ENCODE measurements at regions not wholly inside any gene's neighbourhood (a gene's known extent, or its start where the extent isn't known, plus 50 kb on each side); places are given as distances from the start of the nearest gene placed in this dataset.

GRCh38 chr10:112094984-112095383, 88.6 kb downstream of the GPAM start:
- intact Hi-C loops (cut with micrococcal nuclease), result no loop called here

GRCh38 chr10:112095731-112096130, 87.8 kb downstream of the GPAM start:
- intact Hi-C loops (cut with micrococcal nuclease), result no loop called here

- intact Hi-C loops (cut with micrococcal nuclease), result no loop called here
These were observed 84.9 kb downstream of the GPAM start for GRCh38 chr10:112098682-112099081.
